Lower lobe of right lung (tissue), 2 donors: ENCODE measurements at regions not wholly inside any gene's neighbourhood (a gene's known extent, or its start where the extent isn't known, plus 50 kb on each side); places are given as distances from the start of the nearest gene placed in this dataset.

Experiments used
- ATAC-seq, 2 donors: fragments of 200-7000 bp; cut with Tn5 transposase; one replicate each; pipeline ENCODE4 v1.9.1; 2020 to 2022; ENCODE audit warnings: mild to moderate bottlenecking in 2 of 2, moderate library complexity in 2 of 2
- DNase-seq: peaks from one replicate; pipeline ENCODE4 v3.0.0-alpha.2; 2020
- H3K27ac ChIP-seq: fragments of 200-600 bp; one replicate; pipeline ENCODE4 v1.8.0; 2022
- H3K27me3 ChIP-seq: fragments of 200-600 bp; one replicate; pipeline ENCODE4 v1.8.0; 2022; ENCODE audit warnings: low read depth
- H3K36me3 ChIP-seq: fragments of 200-600 bp; one replicate; pipeline ENCODE4 v1.8.0; 2022; ENCODE audit warnings: mild to moderate bottlenecking
- H3K4me1 ChIP-seq: fragments of 200-600 bp; one replicate; pipeline ENCODE4 v1.8.0; 2022
- H3K4me3 ChIP-seq: fragments of 200-600 bp; one replicate; pipeline ENCODE4 v1.8.0; 2022; ENCODE audit warnings: mild to moderate bottlenecking
- H3K9me3 ChIP-seq: fragments of 200-600 bp; one replicate; pipeline ENCODE4 v1.8.0; 2022
- intact Hi-C: fragments of 100-400 bp; cut with DNase I; formaldehyde crosslinking; loops from one replicate; pipeline ENCODE4 v1.11.0; 2022
- TF ChIP-seq, protein P1 (sequence below): fragments of 200-600 bp; IDR thresholded peaks from one replicate; pipeline ENCODE4 v1.8.0; 2022; ENCODE audit warnings: antibody characterized with exemption, mild to moderate bottlenecking
- donor health status: DM: no; HTN: yes; CAD: no; lungs with severe emphysema.

DNA sequence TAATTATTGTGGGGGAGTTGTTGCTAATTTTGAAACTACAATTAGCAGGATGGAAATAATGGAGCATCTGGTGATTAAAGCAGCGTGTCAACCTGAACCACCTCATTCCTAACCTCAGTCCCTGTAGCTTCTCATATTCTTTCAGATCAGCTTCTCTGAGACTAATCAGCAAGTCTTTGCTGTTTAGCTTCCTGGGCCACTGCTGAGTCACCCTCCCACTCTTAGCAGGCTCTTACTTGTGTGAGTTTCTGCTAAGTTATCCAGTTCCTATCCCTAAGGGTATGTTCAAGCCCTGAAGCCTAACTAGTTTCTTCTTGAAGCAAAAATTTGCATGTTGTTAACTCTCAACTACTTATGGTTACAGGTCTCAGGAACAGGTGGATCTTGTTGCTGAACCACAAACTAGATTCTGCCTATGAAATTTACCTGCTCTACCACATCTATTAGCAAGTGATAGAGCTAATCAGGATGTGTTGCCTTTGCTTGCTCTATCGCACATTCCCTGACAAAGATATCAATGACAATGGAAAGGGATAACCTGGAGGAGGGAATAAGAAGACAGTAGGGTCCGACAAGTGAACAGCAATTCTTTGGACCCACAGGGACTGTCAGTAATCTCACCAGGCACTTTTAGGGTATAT, 134.2 kb downstream of the EIF4E start:
- H3K36me3 ChIP-seq, result no peaks in the 10 kb centered on the region
- TF ChIP-seq, protein P1, sequence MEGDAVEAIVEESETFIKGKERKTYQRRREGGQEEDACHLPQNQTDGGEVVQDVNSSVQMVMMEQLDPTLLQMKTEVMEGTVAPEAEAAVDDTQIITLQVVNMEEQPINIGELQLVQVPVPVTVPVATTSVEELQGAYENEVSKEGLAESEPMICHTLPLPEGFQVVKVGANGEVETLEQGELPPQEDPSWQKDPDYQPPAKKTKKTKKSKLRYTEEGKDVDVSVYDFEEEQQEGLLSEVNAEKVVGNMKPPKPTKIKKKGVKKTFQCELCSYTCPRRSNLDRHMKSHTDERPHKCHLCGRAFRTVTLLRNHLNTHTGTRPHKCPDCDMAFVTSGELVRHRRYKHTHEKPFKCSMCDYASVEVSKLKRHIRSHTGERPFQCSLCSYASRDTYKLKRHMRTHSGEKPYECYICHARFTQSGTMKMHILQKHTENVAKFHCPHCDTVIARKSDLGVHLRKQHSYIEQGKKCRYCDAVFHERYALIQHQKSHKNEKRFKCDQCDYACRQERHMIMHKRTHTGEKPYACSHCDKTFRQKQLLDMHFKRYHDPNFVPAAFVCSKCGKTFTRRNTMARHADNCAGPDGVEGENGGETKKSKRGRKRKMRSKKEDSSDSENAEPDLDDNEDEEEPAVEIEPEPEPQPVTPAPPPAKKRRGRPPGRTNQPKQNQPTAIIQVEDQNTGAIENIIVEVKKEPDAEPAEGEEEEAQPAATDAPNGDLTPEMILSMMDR, result no peak
- H3K9me3 ChIP-seq, result no peaks in the 10 kb centered on the region
- no peak overlapping the region for H3K4me3 ChIP-seq
- ATAC-seq, result no peak
- no peak overlapping the region for H3K27ac ChIP-seq
- intact Hi-C loops, result no loop called here
- H3K4me1 ChIP-seq, result no peaks in the 10 kb centered on the region
- DNase-seq, result no peak
- H3K27me3 ChIP-seq, result no peaks in the 10 kb centered on the region

DNA sequence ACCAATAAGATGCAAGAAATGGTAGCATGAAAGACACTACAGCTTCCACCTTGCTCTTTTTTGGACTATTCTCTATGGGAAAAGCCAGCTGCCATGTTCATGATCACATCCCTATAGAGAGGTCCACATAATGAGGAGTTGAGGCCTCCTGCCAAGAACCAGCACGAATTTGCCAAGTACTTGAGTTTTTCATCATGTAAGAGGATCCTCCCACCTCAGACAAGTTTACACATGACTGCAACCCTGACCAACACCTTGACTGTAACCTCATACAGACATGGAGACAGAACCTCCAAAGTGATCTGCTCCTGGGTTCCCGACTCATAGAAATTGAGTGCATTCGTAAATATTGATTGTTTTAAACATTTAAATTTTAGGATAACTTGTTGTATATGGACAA, 135.2 kb upstream of the TSPAN5 start:
- Histone ChIP-seq H3K36me3 (no peaks in the 10 kb centered on the region), H3K4me3 (no peak overlapping the region), H3K27me3 (no peaks in the 10 kb centered on the region), H3K4me1 (no peaks in the 10 kb centered on the region), H3K27ac (no peak overlapping the region), H3K9me3 (no peaks in the 10 kb centered on the region)
- TF ChIP-seq, protein P1, result no peak
- ATAC-seq (no peak), DNase-seq (no peak)
- intact Hi-C loops, result no loop called here

DNA sequence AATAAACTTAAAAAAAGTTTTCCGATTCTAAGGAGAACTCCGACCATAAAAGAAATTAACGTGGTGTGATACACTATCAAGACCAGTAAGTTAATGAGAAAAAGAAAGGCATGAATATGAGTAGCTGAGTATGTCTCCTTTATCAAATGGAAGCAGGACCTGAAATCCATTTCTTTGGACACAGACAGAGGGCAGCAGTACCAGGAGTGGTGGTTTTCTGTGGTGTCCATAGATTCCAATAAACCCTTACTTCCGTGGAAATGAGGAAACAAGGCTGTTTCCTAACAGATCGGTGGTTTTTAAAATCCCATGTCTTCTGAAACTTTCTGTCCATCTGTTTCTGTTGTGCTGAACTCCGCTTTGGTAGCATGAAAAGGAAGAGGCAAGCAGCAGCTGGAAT, 128.5 kb upstream of the TSPAN5 start:
- H3K36me3 ChIP-seq, result no peaks in the 10 kb centered on the region
- no peak overlapping the region for H3K4me3 ChIP-seq
- no peaks in the 10 kb centered on the region for H3K27me3 ChIP-seq
- no peaks in the 10 kb centered on the region for H3K4me1 ChIP-seq
- H3K27ac ChIP-seq, result no peak overlapping the region
- intact Hi-C loops, result no loop called here
- TF ChIP-seq, protein P1, result no peak
- DNase-seq (no peak), ATAC-seq (no peak)
- H3K9me3 ChIP-seq, result no peaks in the 10 kb centered on the region

DNA sequence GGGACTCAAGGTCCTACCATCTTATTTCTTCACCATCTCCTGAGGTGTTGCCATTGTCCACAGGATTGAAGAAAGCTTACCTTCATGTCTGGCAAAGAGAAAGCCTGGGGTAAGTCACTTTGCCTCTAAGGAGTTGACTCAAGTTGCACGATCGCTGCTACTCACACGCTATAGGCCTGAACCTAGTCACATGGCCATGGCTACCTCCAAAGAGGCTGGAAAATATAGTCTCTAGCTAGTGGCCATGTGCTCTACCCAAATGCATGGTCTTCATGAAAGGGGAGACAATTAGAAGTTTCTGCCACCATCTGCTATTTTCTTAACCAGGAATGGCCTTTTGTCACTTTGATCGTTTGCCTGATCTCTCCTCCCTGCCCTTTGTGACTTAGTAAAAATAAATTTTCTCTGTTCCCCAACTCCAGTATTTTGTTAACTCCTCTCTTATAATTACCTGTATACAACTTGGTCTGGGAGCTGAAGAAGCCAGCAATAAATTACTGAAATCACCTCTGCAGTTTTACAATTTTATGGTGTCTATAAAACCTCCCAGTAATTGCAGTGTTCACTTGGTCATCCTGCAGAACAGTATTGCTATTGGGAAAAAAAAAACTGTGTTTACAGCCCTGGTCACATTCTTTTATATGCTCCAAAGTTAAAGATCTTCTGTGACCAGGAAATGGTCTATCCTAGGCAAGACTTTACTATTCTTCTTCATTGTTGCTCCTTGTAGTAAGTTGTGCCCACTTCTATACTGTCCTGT, 126.7 kb upstream of the TSPAN5 start:
- H3K36me3 ChIP-seq, result no peaks in the 10 kb centered on the region
- no peak for DNase-seq
- intact Hi-C loops, result no loop called here
- ATAC-seq, result no peak
- no peak overlapping the region for H3K4me3 ChIP-seq
- H3K27me3 ChIP-seq, result no peaks in the 10 kb centered on the region
- H3K9me3 ChIP-seq, result no peaks in the 10 kb centered on the region
- no peaks in the 10 kb centered on the region for H3K4me1 ChIP-seq
- no peak overlapping the region for H3K27ac ChIP-seq
- TF ChIP-seq, protein P1, result no peak

DNA sequence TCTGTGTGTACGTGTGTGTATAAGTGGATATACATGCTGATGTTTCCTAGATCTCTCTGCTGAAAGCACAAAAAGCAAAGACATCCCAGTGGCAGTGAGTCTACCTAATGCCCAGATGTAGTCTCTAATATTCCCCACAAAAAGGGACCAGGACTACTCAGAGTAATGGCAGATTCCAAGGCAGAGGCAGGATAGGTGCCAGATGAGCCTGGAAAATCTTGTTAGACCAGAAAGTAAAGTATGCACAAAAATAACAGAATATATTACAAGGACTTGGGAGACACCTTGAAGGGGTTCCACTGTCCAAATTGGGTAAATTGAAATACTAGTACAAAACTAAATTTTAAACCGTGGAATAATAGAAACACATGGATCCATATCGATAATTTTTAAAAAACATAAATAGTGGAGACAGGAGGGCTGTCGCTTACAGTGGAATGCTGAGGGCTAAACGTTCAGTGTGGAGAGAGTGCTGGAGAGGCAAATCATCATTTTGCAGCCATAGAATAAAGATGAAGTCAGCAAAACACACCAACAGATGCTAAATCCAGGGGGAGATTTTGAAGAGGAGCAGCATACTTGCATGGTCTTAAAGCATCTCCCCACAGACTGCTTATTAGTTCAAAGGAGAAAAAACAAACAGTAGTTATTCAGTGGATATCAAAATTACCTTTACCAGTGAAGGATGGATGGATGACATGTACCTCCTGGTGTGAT, 123.4 kb upstream of the TSPAN5 start:
- Histone ChIP-seq H3K27ac (no peak overlapping the region), H3K9me3 (no peaks in the 10 kb centered on the region), H3K4me1 (no peaks in the 10 kb centered on the region), H3K27me3 (no peaks in the 10 kb centered on the region), H3K36me3 (no peaks in the 10 kb centered on the region), H3K4me3 (no peak overlapping the region)
- DNase-seq, result no peak
- intact Hi-C loops, result no loop called here
- ATAC-seq, result no peak
- TF ChIP-seq, protein P1, result no peak
